IPS-18c (cell line): ENCODE measurements at regions not wholly inside any gene's neighbourhood (a gene's known extent, or its start where the extent isn't known, plus 50 kb on each side); places are given as distances from the start of the nearest gene placed in this dataset.

Source experiments
- H3K4me3 ChIP-seq: 2 replicates; pipeline ENCODE4 v1.7.0; 2013; ENCODE audit warnings: low read depth, mild to moderate bottlenecking, low read length, moderate library complexity; ENCODE audit not compliant: insufficient read depth
- H3K9me3 ChIP-seq: one replicate; pipeline ENCODE4 v1.6.1; 2013; ENCODE audit warnings: mild to moderate bottlenecking, low read length, moderate library complexity; ENCODE audit not compliant: control insufficient read depth, insufficient read depth

DNA sequence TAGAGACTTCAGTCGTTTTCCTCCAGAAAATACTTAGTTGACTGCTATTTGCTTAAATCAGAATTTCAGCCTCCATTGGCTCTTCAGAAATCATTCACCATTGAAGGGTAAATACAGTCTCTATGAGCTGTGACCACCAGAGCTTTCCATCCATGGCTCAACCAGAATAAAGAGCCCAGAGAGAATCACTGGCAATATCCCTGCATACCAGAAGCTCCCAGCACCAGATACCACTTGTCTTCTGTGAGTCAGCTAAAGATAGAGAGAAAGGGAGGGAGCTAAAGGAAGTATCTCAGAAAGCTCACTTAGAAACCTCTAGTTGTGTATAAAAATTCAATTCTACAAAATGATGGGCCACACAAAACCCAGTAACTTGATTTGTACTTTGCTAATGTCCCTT is 115.2 kb upstream of the TMCO5A start:
- Histone ChIP-seq H3K4me3 (no peak overlapping the region), H3K9me3 (no peaks in the 10 kb centered on the region)

- Histone ChIP-seq H3K4me3 (no peak overlapping the region), H3K9me3 (no peaks in the 10 kb centered on the region)
Observed at GRCh38 chr15:37820380-37821128, 113.9 kb upstream of the TMCO5A start.

- H3K4me3 ChIP-seq, result no peak overlapping the region
- H3K9me3 ChIP-seq, result no peaks in the 10 kb centered on the region
Observed at GRCh38 chr15:37823601-37824275, 110.7 kb upstream of the TMCO5A start.

GRCh38 chr15:37824717-37825382 is 109.6 kb upstream of the TMCO5A start:
- no peaks in the 10 kb centered on the region for H3K9me3 ChIP-seq
- peak overlapping the region; percentile 4; the same call in 1 of the 2 replicates for H3K4me3 ChIP-seq

- no peaks in the 10 kb centered on the region for H3K9me3 ChIP-seq
- H3K4me3 ChIP-seq, result no peak overlapping the region
Observed at GRCh38 chr15:37837276-37837675, 97.2 kb upstream of the TMCO5A start.

DNA sequence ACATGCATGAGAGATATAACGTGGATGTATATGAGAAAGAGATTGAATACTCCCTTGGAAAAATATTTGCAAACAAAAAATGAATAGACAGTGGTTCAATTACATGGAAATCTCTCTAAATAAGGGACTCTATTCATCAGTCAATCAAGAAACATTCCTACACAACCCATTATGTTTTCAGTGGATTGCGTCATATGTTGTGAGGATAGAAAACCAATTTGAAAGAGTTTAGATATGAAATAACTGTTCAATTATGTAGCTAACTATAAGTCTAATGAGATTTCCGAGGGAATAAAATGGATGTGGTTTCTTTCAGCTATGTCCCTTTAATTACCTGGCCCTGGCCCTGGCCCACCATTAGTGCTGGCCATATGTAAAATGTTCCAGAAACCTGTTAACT is 86.7 kb upstream of the TMCO5A start:
- Histone ChIP-seq H3K4me3 (no peak overlapping the region), H3K9me3 (peaks cover 2% of the 10 kb centered on the region)

GRCh38 chr15:37856109-37856508 is 78.3 kb upstream of the TMCO5A start:
- H3K4me3 ChIP-seq, result no peak overlapping the region
- H3K9me3 ChIP-seq, result no peaks in the 10 kb centered on the region

DNA sequence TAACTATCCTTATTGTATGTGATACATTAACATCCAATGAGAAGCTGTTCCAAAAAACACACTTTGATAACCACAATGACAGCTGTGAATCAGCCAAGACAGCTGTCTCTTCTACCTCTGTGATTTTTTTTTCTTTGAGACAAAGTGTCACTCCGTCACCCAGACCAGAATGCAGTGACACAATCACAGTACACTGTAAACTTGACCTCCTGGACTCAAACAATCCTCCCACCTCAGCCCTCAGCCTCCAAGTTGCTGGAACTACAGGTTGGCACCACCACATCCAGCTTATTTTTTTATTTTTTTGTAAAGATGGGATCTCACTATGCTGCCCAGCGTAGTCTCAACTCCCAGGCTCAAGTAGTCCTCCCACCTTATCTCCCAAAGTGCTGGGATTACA is 73.5 kb upstream of the TMCO5A start:
- H3K4me3 ChIP-seq, result no peak overlapping the region
- no peaks in the 10 kb centered on the region for H3K9me3 ChIP-seq

DNA sequence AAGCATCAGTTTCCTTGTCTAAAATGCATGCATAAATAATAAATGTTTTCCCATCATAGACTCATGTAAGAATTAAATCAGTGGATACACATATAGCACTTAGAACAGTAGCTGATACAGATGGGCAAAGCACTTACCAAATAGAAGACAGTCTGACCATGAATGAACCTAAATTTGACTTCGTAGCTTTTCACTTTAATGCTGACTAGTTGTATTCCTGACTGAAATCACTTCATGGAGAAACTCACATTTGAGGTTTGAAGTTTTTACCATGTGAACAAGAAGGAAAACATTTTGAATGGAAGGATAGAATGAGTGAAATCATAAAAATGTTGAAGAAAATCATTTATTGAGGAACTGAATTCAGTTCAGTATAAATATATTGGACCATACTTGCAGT is 68.8 kb upstream of the TMCO5A start:
- Histone ChIP-seq H3K9me3 (no peaks in the 10 kb centered on the region), H3K4me3 (no peak overlapping the region)

- Histone ChIP-seq H3K4me3 (no peak overlapping the region), H3K9me3 (no peaks in the 10 kb centered on the region)
Observed at GRCh38 chr15:37870711-37871110, 63.7 kb upstream of the TMCO5A start.

GRCh38 chr15:37872661-37873060 is 61.8 kb upstream of the TMCO5A start:
- no peaks in the 10 kb centered on the region for H3K9me3 ChIP-seq

DNA sequence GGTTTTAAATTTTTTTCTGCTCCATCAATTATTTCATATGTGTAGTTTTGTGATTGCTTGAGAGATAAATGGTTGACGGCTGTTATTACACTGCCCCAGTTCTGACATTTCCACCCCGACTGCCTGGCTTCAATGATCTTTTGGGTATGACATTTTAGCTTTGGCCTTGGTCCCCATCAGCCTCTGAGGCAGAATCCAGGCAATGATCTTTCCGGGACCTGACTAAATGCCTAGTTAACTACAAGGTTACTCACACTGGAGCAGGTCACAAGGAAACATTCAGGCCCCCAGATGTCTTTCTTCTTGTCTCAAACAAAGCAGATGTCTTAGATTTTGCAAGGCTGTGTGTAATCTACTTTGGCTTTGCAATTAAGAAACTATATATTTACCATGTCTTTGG is 61.1 kb upstream of the TMCO5A start:
- Histone ChIP-seq H3K4me3 (no peak overlapping the region), H3K9me3 (no peaks in the 10 kb centered on the region)

More at GRCh38 chr15:37872661-37873060, 61.8 kb upstream of the TMCO5A start:
- H3K4me3 ChIP-seq, result no peak overlapping the region

DNA sequence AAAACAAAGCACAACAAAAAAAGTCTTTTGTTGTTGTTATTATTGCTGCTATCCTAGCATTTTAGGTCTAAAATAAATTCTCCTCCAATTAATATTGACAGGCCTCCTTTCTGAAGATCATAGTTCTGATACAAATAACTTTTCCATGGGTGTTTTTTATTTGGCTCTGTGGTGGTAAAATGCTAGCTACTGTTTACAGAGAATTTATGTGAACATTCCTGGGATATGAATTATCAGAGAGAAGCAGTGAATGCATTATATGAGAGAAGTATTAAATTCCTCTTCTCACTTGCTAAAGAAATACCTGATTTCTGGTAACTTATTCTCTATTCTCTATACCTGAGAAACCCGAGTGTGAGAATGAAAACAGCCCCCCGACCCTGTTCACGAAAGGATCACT is 57.5 kb upstream of the TMCO5A start:
- no peak overlapping the region for H3K4me3 ChIP-seq
- H3K9me3 ChIP-seq, result no peaks in the 10 kb centered on the region

- H3K9me3 ChIP-seq, result no peaks in the 10 kb centered on the region
Observed at GRCh38 chr15:37877851-37878741, 56.3 kb upstream of the TMCO5A start.

DNA sequence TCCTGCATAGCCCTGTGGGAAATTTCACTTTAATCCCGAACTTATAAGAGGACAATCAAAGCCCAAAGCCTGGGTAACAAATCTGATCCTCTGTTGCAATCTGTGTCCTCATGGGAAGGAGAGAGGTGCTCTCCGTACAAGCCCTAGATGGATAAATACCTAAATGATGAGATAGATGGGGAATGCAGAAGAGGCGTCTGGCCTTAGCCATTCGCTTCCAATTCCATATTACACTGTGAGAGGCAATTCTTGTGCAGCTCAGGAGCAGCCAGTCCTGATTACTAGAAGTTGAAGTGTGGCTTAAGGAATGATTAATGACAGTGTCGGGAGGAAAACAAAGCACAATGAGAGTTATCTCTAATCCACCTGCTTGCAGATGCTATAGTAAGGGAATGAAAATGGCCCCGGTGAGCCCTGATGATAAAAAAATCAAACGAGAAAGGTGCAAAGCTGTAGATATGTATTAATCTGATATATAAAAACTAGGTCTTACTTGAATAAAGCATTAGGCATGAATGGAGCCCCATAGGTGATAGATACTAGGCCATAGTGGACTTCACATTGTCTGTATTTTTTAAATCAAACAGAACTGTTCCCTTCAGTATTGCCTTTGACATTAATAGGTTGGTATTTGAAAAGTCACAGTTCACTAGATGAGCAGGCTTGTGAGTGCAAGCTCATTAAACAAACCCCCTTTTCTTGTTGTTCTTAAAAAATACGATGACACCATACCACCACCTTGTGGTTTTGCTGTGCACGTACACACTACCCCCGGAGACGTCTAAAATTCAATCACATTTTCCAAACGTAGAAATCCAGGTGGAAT is 54.2 kb upstream of the TMCO5A start:
- no peaks in the 10 kb centered on the region for H3K9me3 ChIP-seq
- no peak overlapping the region for H3K4me3 ChIP-seq

More at GRCh38 chr15:37877851-37878741, 56.3 kb upstream of the TMCO5A start:
- H3K4me3 ChIP-seq, result no peak overlapping the region

DNA sequence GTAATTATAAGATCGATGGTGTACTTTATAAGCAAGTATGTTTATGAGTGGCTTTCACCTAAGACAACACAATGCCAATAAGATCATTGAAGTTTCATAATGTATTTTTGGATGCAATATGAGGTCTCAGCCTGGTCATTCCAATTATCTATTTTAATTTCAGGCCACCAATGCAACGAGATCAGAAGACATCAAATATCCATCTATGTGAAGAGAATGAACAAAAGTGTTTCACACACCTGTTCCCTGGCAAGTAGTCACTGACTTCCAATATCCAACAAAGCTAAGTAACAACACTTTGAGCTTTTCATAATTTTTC is 53.6 kb upstream of the TMCO5A start:
- Histone ChIP-seq H3K4me3 (no peak overlapping the region), H3K9me3 (no peaks in the 10 kb centered on the region)
